ENCODE measurements at regions not wholly inside any gene's neighbourhood (a gene's known extent, or its start where the extent isn't known, plus 50 kb on each side); places are given as distances from the start of the nearest gene placed in this dataset.

- intact Hi-C loops (cut with DNase I): no loop called here
- Histone ChIP-seq H3K4me3 (no peak overlapping the region), H3K27ac (no peak overlapping the region), H3K4me1 (no peaks in the 10 kb centered on the region), H3K9me3 (no peaks in the 10 kb centered on the region), H3K36me3 (ENCODE audit: insufficient read depth in 1 of 2, low read depth in 1 of 2) (no peaks in the 10 kb centered on the region), H3K27me3 (ENCODE audit: insufficient read depth in 3 of 3, low read length in 2 of 3) (peaks cover 0 to 2% (median 0%) of the 10 kb centered on the region in 3 donors)
- no peak for DNase-seq
- no peak for TF ChIP-seq CTCF (IDR thresholded peaks at IDR 0.05)
- WGBS, 3 donors: 92 to 98% (median 95%) methylated on average over 3 of the region's 3 CpGs
- ATAC-seq: no peak
Observed at GRCh38 chr6:148110925-148111324, 231.7 kb upstream of the SASH1 start.

- no peak for DNase-seq
- no peak for TF ChIP-seq CTCF (IDR thresholded peaks at IDR 0.05)
- H3K27me3 ChIP-seq (ENCODE audit: insufficient read depth in 3 of 3, low read length in 2 of 3): peaks cover 0 to 2% (median 0%) of the 10 kb centered on the region in 3 donors
- no peaks in the 10 kb centered on the region for H3K36me3 ChIP-seq (ENCODE audit: insufficient read depth in 1 of 2, low read depth in 1 of 2)
- intact Hi-C loops (cut with DNase I): no loop called here
- WGBS, 3 donors: 80 to 96% (median 88%) methylated on average over 2 of the region's 2 CpGs
- no peak overlapping the region for H3K27ac ChIP-seq
- no peaks in the 10 kb centered on the region for H3K9me3 ChIP-seq
- H3K4me3 ChIP-seq: no peak overlapping the region
- ATAC-seq: no peak
- H3K4me1 ChIP-seq: no peaks in the 10 kb centered on the region
Observed at GRCh38 chr6:148112851-148113319, 229.8 kb upstream of the SASH1 start.

- H3K4me3 ChIP-seq: no peak overlapping the region
- DNase-seq (no peak), ATAC-seq (no peak)
- no peaks in the 10 kb centered on the region for H3K4me1 ChIP-seq
- H3K27me3 ChIP-seq (ENCODE audit: insufficient read depth in 3 of 3, low read length in 2 of 3): peaks cover 0 to 2% (median 0%) of the 10 kb centered on the region in 3 donors
- intact Hi-C loops (cut with DNase I): no loop called here
- H3K9me3 ChIP-seq: no peaks in the 10 kb centered on the region
- H3K36me3 ChIP-seq (ENCODE audit: insufficient read depth in 1 of 2, low read depth in 1 of 2): no peaks in the 10 kb centered on the region
- H3K27ac ChIP-seq: no peak overlapping the region
- WGBS, 3 donors: 46 to 77% (median 58%) methylated on average over 3 of the region's 3 CpGs
- no peak for TF ChIP-seq CTCF (IDR thresholded peaks at IDR 0.05)
Observed at GRCh38 chr6:148116001-148116400, 226.6 kb upstream of the SASH1 start.

- intact Hi-C loops (cut with DNase I): no loop called here
- WGBS, 3 donors: 83 to 96% (median 91%) methylated on average over 1 of the region's 1 CpG
Observed at GRCh38 chr6:148118244-148118643, 224.4 kb upstream of the SASH1 start.

More at GRCh38 chr6:148118244-148118643, 224.4 kb upstream of the SASH1 start:
- H3K27me3 ChIP-seq (ENCODE audit: insufficient read depth in 3 of 3, low read length in 2 of 3): peaks cover 0 to 2% (median 0%) of the 10 kb centered on the region in 3 donors
- no peak for TF ChIP-seq CTCF (IDR thresholded peaks at IDR 0.05)
- no peaks in the 10 kb centered on the region for H3K36me3 ChIP-seq (ENCODE audit: insufficient read depth in 1 of 2, low read depth in 1 of 2)
- no peak overlapping the region for H3K27ac ChIP-seq
- ATAC-seq (no peak), DNase-seq (no peak)
- no peak overlapping the region for H3K4me3 ChIP-seq
- H3K4me1 ChIP-seq: no peaks in the 10 kb centered on the region
- no peaks in the 10 kb centered on the region for H3K9me3 ChIP-seq
